Sigmoid colon (tissue), 6 donors: ENCODE measurements at regions not wholly inside any gene's neighbourhood (a gene's known extent, or its start where the extent isn't known, plus 50 kb on each side); places are given as distances from the start of the nearest gene placed in this dataset.

Experiments
- DNase-seq: peaks from one replicate; pipeline ENCODE4 v3.0.0-alpha.2; 2019
- H3K27ac ChIP-seq, 4 donors: fragments of 200-600 bp; sonication (generic); one replicate each; pipeline ENCODE4 v1.5.1; 2016 to 2019; ENCODE audit warnings: mild to moderate bottlenecking in 1 of 4
- H3K27me3 ChIP-seq, 3 donors: fragments of 200-600 bp; sonication (generic); one replicate each; pipeline ENCODE4 v1.5.1; 2019; ENCODE audit warnings: mild to moderate bottlenecking in 1 of 3
- H3K36me3 ChIP-seq, 4 donors: fragments of 200-600 bp; sonication (generic); one replicate each; pipeline ENCODE4 v1.5.1; 2016 to 2019
- H3K4me1 ChIP-seq, 4 donors: fragments of 200-600 bp; sonication (generic); one replicate each; pipeline ENCODE4 v1.5.1; 2017 to 2019
- H3K4me3 ChIP-seq, 4 donors: fragments of 200-600 bp; sonication (generic); one replicate each; pipeline ENCODE4 v1.5.1; 2017 to 2019; ENCODE audit warnings: mild to moderate bottlenecking in 2 of 4, moderate library complexity in 1 of 4
- H3K9me3 ChIP-seq, 4 donors: fragments of 200-600 bp in 3 of 4; sonication (generic) in 3 of 4; one replicate each; pipeline versions ENCODE4 v1.5.1 to v1.6.1; 2013 to 2019
- CTCF ChIP-seq, 4 experiments: fragments of 450-650 bp in 3 of 4; fragments of 200-600 bp in 1 of 4; IDR thresholded peaks; one replicate each; pipeline ENCODE4 v1.5.1; 2016 to 2019; ENCODE audit warnings: antibody characterized with exemption in 4 of 4, mild to moderate bottlenecking in 3 of 4, moderate library complexity in 2 of 4
- EP300 ChIP-seq, 4 donors: sonication (generic); formaldehyde crosslinking; IDR thresholded peaks; one replicate each; pipeline ENCODE4 v1.6.1; 2017; ENCODE audit warnings: antibody characterized with exemption in 4 of 4
- POLR2A ChIP-seq, 2 donors: fragments of 450-650 bp; IDR thresholded peaks; one replicate each; pipeline ENCODE4 v1.6.1; 2016; ENCODE audit warnings: antibody characterized with exemption in 2 of 2, mild to moderate bottlenecking in 2 of 2, moderate library complexity in 2 of 2
- POLR2AphosphoS5 ChIP-seq, 4 donors: sonication (generic); formaldehyde crosslinking; IDR thresholded peaks; one replicate each; pipeline ENCODE4 v1.6.1; 2017; ENCODE audit warnings: antibody characterized with exemption in 4 of 4
- WGBS, 2 donors: extraction: QIAGEN DNeasy Blood & Tissue Kit; methylation state at CpG; one replicate each; pipeline ENCODE4 v1.1.7; 2013; 5-methylcytosine and 5-hydroxymethylcytosine counted together
- intact Hi-C: fragments of 100-400 bp; cut with DNase I; formaldehyde crosslinking; loops from one replicate; pipeline ENCODE4 v1.15.1; 2023
- donor health status: healthy with polysubstance abuse.
- donor health status: healthy.

- Histone ChIP-seq H3K36me3 (no peaks in the 10 kb centered on the region), H3K27ac (no peak overlapping the region), H3K27me3 (no peaks in the 10 kb centered on the region), H3K4me3 (no peak overlapping the region), H3K9me3 (peaks cover 0 to 2% (median under 1%) of the 10 kb centered on the region in 4 donors), H3K4me1 (no peaks in the 10 kb centered on the region)
- TF ChIP-seq EP300 (IDR thresholded peaks at IDR 0.05) (no peak), CTCF (IDR thresholded peaks at IDR 0.05) (no peak), POLR2A (IDR thresholded peaks at IDR 0.05) (no peak), POLR2AphosphoS5 (IDR thresholded peaks at IDR 0.05) (no peak)
- DNase-seq: no peak
- intact Hi-C loops: no loop called here
- WGBS, 2 donors: 92 to 93% methylated on average over 1 of the region's 1 CpG
Measured at GRCh38 chr1:164131949-164132348, 427.0 kb upstream of the PBX1 start.

GRCh38 chr1:164137273-164137925, 421.6 kb upstream of the PBX1 start:
- H3K9me3 ChIP-seq: no peaks in the 10 kb centered on the region
- no peaks in the 10 kb centered on the region for H3K27me3 ChIP-seq
- 37 to 73% methylated on average over 3 of the region's 3 CpGs for WGBS, 2 donors
- H3K36me3 ChIP-seq: no peaks in the 10 kb centered on the region
- no peak overlapping the region for H3K4me3 ChIP-seq
- no peaks in the 10 kb centered on the region for H3K4me1 ChIP-seq
- DNase-seq: no peak
- H3K27ac ChIP-seq: no peak overlapping the region
- intact Hi-C loops: no loop called here
- TF ChIP-seq CTCF (IDR thresholded peaks at IDR 0.05) (no peak), POLR2A (IDR thresholded peaks at IDR 0.05) (no peak), POLR2AphosphoS5 (IDR thresholded peaks at IDR 0.05) (no peak), EP300 (IDR thresholded peaks at IDR 0.05) (no peak)

GRCh38 chr1:164141797-164142196, 417.2 kb upstream of the PBX1 start:
- no peak for TF ChIP-seq EP300 (IDR thresholded peaks at IDR 0.05)
- no peak for TF ChIP-seq POLR2AphosphoS5 (IDR thresholded peaks at IDR 0.05)
- TF ChIP-seq CTCF (IDR thresholded peaks at IDR 0.05): no peak
- no peak for TF ChIP-seq POLR2A (IDR thresholded peaks at IDR 0.05)
- no peak overlapping the region for H3K27ac ChIP-seq
- H3K36me3 ChIP-seq: no peaks in the 10 kb centered on the region
- no peaks in the 10 kb centered on the region for H3K4me1 ChIP-seq
- H3K9me3 ChIP-seq: no peaks in the 10 kb centered on the region
- WGBS, 2 donors: 87% methylated on average over 8 of the region's 8 CpGs
- no peak for DNase-seq
- no peak overlapping the region for H3K4me3 ChIP-seq
- H3K27me3 ChIP-seq: no peaks in the 10 kb centered on the region
- intact Hi-C loops: no loop called here

GRCh38 chr1:164154622-164155021, 404.4 kb upstream of the PBX1 start:
- no peaks in the 10 kb centered on the region for H3K4me1 ChIP-seq
- no peaks in the 10 kb centered on the region for H3K9me3 ChIP-seq
- TF ChIP-seq CTCF (IDR thresholded peaks at IDR 0.05) (no peak), POLR2AphosphoS5 (IDR thresholded peaks at IDR 0.05) (no peak), POLR2A (IDR thresholded peaks at IDR 0.05) (no peak), EP300 (IDR thresholded peaks at IDR 0.05) (no peak)
- H3K27ac ChIP-seq: no peak overlapping the region
- no peaks in the 10 kb centered on the region for H3K27me3 ChIP-seq
- no peak overlapping the region for H3K4me3 ChIP-seq
- 85 to 88% methylated on average over 1 of the region's 1 CpG for WGBS, 2 donors
- intact Hi-C loops: no loop called here
- no peak for DNase-seq
- no peaks in the 10 kb centered on the region for H3K36me3 ChIP-seq

GRCh38 chr1:164155347-164155746, 403.6 kb upstream of the PBX1 start:
- H3K4me1 ChIP-seq: no peaks in the 10 kb centered on the region
- intact Hi-C loops: no loop called here
- TF ChIP-seq EP300 (IDR thresholded peaks at IDR 0.05): no peak
- TF ChIP-seq CTCF (IDR thresholded peaks at IDR 0.05): no peak
- TF ChIP-seq POLR2AphosphoS5 (IDR thresholded peaks at IDR 0.05): no peak
- TF ChIP-seq POLR2A (IDR thresholded peaks at IDR 0.05): no peak
- H3K36me3 ChIP-seq: no peaks in the 10 kb centered on the region
- no peaks in the 10 kb centered on the region for H3K27me3 ChIP-seq
- 55 to 60% methylated on average over 4 of the region's 4 CpGs for WGBS, 2 donors
- H3K4me3 ChIP-seq: no peak overlapping the region
- H3K9me3 ChIP-seq: no peaks in the 10 kb centered on the region
- no peak overlapping the region for H3K27ac ChIP-seq
- DNase-seq: no peak
